Ectodermal cell (in vitro differentiated cells): ENCODE measurements at regions not wholly inside any gene's neighbourhood (a gene's known extent, or its start where the extent isn't known, plus 50 kb on each side); places are given as distances from the start of the nearest gene placed in this dataset.
"Not testable (repeated sequence)": the region's sequence is repeated elsewhere in the genome, so short reads cannot be mapped to it uniquely, and the experiment has no call there.

Experiments used
- H3K27ac ChIP-seq: 2 replicates; pipeline ENCODE4 v1.7.0; 2013; ENCODE audit warnings: mild to moderate bottlenecking, low read depth, low read length; ENCODE audit not compliant: insufficient read depth, poor library complexity, severe bottlenecking
- H3K27me3 ChIP-seq: 2 replicates; pipeline ENCODE4 v1.7.0; 2013; ENCODE audit warnings: mild to moderate bottlenecking, low read length; ENCODE audit not compliant: insufficient read depth, control insufficient read depth, poor library complexity, severe bottlenecking
- H3K36me3 ChIP-seq: one replicate; pipeline ENCODE4 v1.7.0; 2013; ENCODE audit warnings: low read length; ENCODE audit not compliant: control insufficient read depth, insufficient read depth
- H3K4me1 ChIP-seq: one replicate; pipeline ENCODE4 v1.7.0; 2013; ENCODE audit warnings: low read length; ENCODE audit not compliant: control insufficient read depth, insufficient read depth
- H3K4me3 ChIP-seq: 2 replicates; pipeline ENCODE4 v1.7.0; 2013; ENCODE audit warnings: low read depth, low read length, control low read depth; ENCODE audit not compliant: insufficient read depth
- H3K9me3 ChIP-seq: 2 replicates; pipeline ENCODE4 v1.7.0; 2013; ENCODE audit warnings: mild to moderate bottlenecking, low read length, moderate library complexity; ENCODE audit not compliant: control insufficient read depth
- WGBS, 2 experiments: methylation state at CpG; one replicate each; pipeline ENCODE4 v1.1.7; 2013; ENCODE audit warnings: missing lambda C conversion rate in 2 of 2; 5-methylcytosine and 5-hydroxymethylcytosine counted together

DNA sequence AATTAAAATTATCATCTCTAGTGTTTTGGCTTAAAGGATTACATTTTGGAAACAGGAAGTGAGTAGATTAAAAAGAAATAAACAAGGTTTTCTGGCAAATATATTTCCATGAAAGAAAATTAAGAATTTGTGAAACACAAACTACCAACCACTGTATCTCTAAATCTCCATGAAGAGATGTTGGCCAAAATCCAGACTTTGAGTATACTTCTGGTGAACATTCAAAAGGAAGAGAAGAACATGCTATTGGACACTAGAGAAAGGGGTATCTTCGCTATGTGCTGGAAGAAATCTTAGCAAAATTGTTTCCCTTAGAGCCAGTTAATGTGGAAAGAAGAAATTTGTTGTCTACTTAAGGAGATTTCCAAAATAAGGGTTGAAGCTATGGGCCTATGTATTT lies 710.4 kb upstream of the CTNND2 start:
- peaks cover 5% of the 10 kb centered on the region for H3K4me1 ChIP-seq
- no peak overlapping the region for H3K27ac ChIP-seq
- WGBS, 2 experiments: 90 to 93% methylated on average over 1 of the region's 1 CpG
- H3K27me3 ChIP-seq: no peaks in the 10 kb centered on the region
- H3K4me3 ChIP-seq: no peak overlapping the region
- H3K9me3 ChIP-seq: no peaks in the 10 kb centered on the region
- H3K36me3 ChIP-seq: no peaks in the 10 kb centered on the region

DNA sequence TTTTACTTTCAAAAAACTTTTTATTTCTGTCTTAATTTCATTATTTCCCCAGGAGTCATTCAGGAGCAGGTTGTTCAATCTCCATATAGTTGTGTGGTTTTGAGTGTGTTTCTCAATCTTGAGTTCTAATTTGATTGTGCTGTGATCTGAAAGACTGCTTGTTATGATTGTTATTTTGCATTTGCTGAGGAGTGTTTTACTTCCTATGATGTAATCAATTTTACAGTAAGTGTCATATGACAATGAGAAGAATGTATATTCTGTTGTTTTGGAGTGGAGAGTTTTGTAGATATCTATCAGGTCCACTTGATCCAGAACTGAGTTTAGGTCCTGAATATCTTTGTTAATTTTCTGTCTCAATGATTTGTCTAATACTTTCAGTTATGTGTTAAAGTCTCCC lies 706.9 kb upstream of the CTNND2 start:
- Histone ChIP-seq H3K36me3 (no peaks in the 10 kb centered on the region), H3K4me1 (peaks cover 5% of the 10 kb centered on the region), H3K4me3 (no peak overlapping the region), H3K9me3 (no peaks in the 10 kb centered on the region), H3K27ac (no peak overlapping the region), H3K27me3 (no peaks in the 10 kb centered on the region)

DNA sequence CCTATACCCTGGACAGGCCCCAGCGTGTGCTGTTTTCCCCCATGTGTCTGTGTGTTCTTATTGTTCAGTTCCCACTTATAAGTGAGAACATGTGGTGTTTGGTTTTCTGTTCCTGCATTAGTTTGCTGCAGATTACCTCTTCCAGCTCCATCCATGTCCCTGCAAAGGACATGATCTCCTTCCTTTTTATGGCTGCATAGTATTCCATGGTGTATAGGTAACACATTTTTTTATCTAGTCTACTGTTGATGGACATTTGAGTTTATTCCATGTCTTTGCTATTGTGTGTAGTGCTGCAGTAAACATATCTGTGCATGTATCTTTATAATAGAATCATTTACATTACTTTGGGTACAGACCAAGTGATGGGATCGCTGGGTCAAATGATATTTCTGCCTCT lies 703.6 kb upstream of the CTNND2 start:
- H3K4me3 ChIP-seq, H3K27me3 ChIP-seq, H3K27ac ChIP-seq, H3K9me3 ChIP-seq, H3K36me3 ChIP-seq, H3K4me1 ChIP-seq: not testable (repeated sequence)
- 43 to 45% methylated on average over 2 of the region's 2 CpGs for WGBS, 2 experiments

DNA sequence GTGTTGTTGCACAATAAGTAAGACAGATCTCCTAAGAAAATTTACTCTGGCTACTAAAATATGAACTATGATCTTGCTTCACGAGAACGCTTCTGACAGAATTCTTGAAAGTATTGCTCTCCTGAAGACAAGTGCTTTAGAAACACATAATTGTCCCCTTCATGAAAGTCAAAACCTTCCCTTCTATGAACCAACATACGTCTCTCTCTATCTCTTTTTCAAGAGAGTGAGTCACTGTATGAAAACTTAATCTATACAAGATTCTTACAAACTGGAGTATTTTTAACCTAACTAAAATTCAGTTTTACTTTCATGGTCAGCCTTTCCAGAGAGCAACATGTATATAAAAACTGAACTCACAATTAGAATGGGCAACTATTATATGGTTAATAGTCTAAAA lies 688.0 kb upstream of the CTNND2 start:
- WGBS, 2 experiments: 93 to 94% methylated on average over 3 of the region's 3 CpGs
- no peaks in the 10 kb centered on the region for H3K27me3 ChIP-seq
- H3K4me1 ChIP-seq: no peaks in the 10 kb centered on the region
- no peak overlapping the region for H3K4me3 ChIP-seq
- peak overlapping the region; percentile 19 for H3K27ac ChIP-seq
- H3K9me3 ChIP-seq: no peaks in the 10 kb centered on the region
- no peaks in the 10 kb centered on the region for H3K36me3 ChIP-seq

DNA sequence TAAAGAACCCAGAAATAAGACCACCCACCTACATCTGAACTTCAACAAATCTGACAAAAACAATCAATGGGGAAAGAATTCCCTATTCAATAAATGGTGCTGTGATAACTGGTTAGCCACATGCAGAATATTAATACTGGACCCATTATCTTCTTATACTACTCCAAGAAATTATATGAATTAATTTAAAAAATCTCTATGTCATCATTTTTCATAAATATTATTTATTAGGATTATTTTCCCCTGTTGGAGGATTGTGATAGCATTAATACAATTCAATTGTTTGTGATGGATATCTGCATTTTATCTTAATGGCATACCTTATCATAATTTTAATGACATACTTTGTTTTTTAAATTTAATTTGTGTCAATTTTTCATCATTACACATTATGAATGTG lies 682.2 kb upstream of the CTNND2 start:
- H3K9me3 ChIP-seq: no peaks in the 10 kb centered on the region
- no peaks in the 10 kb centered on the region for H3K36me3 ChIP-seq
- no peak overlapping the region for H3K4me3 ChIP-seq
- H3K27ac ChIP-seq: no peak overlapping the region
- no peaks in the 10 kb centered on the region for H3K27me3 ChIP-seq
- no peaks in the 10 kb centered on the region for H3K4me1 ChIP-seq

DNA sequence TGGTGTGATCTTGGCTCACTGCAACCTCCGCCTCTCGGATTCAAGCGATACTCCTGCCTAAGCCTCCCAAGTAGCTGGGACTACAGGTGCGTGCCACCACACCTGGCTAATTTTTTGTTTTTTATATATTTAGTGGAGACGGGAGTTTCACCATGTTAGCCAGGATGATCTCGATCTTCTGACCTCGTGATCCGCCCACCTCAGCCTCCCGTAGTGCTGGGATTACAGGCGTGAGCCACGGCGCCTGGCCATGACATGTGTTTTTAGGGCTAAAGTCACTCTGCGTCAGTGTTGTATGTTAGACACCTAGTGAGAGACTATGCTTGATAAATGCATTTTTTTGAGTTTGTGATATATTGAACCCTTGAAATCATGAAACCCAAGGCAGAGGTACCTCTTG lies 674.6 kb upstream of the CTNND2 start:
- not testable (repeated sequence) for H3K9me3 ChIP-seq, H3K4me3 ChIP-seq, H3K4me1 ChIP-seq, H3K27ac ChIP-seq, H3K27me3 ChIP-seq, H3K36me3 ChIP-seq
- 90 to 92% methylated on average over 13 of the region's 13 CpGs for WGBS, 2 experiments

DNA sequence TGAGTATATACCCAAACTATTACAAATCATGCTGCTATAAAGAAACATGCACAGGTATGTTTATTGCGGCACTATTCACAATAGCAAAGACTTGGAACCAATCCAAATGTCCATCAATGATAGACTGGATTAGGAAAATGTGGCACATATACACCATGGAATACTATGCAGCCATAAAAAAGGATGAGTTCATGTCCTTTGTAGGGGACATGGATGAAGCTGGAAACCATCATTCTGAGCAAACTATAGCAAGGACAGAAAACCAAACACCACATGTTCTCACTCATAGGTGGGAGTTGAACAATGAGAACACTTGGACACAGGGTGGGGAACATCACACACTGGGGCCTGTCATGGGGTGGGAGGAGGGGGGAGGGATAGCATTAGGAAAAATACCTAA lies 672.7 kb upstream of the CTNND2 start:
- 89% methylated on average over 1 of the region's 1 CpG; no CpG with 5 or more reads in 1 of the 2 experiments for WGBS, 2 experiments
- H3K4me1 ChIP-seq, H3K27me3 ChIP-seq, H3K9me3 ChIP-seq, H3K36me3 ChIP-seq, H3K27ac ChIP-seq, H3K4me3 ChIP-seq: not testable (repeated sequence)

DNA sequence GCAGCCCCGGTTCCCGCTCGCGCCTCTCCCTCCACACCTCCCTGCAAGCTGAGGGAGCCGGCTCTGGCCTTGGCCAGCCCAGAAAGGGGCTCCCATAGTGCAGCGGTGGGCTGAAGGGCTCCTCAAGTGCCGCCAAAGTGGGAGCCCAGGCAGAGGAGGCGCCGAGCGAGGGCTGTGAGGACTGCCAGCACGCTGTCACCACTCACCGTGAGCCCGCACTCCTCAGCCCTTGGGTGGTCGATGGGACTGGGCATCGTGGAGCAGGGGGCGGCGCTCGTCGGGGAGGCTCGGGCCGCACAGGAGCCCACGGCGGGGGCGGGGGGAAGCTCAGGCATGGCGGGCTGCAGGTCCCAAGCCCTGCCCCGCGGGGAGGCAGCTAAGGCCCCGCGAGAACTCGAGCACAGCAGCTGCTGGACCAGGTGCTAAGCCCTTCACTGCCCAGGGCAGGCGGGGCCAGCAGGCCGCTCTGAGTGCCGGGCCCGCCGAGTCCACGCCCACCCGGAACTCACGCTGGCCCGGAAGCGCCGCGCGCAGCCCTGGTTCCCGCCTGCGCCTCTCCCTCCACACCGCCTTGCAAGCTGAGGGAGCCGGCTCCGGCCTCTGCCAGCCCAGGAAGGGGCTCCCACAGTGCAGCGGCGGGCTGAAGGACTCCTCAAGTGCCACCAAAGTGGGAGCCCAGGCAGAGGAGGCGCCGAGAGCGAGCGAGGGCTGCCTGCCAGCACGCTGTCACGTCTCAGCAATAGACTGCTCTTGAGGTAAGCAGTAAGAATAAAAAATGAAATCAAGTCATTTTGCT lies 670.2 kb upstream of the CTNND2 start:
- not testable (repeated sequence) for H3K4me3 ChIP-seq, H3K9me3 ChIP-seq, H3K36me3 ChIP-seq, H3K4me1 ChIP-seq, H3K27me3 ChIP-seq, H3K27ac ChIP-seq
- WGBS, 2 experiments: 94 to 97% methylated on average over 52 of the region's 56 CpGs

DNA sequence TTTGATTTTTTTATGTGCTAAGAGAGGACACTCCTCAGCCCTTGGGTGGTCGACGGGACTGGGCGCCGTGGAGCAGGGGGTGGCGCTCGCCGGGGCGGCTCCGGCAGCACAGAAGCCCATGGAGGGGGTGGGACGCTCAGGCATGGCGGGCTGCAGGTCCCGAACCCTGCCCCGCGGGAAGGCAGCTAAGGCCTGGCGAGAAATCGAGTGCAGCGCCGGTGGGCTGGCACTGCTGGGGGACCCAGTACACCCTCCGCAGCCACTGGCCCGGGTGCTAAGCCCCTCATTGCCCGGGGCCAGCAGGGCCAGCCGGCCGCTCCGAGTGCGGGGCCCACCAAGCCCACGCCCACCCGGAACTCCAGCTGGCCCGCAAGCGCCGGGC lies 669.7 kb upstream of the CTNND2 start:
- not testable (repeated sequence) for H3K4me1 ChIP-seq, H3K27me3 ChIP-seq, H3K27ac ChIP-seq, H3K36me3 ChIP-seq, H3K4me3 ChIP-seq, H3K9me3 ChIP-seq
- WGBS, 2 experiments: 97 to 98% methylated on average over 23 to 26 of the region's 30 CpGs

DNA sequence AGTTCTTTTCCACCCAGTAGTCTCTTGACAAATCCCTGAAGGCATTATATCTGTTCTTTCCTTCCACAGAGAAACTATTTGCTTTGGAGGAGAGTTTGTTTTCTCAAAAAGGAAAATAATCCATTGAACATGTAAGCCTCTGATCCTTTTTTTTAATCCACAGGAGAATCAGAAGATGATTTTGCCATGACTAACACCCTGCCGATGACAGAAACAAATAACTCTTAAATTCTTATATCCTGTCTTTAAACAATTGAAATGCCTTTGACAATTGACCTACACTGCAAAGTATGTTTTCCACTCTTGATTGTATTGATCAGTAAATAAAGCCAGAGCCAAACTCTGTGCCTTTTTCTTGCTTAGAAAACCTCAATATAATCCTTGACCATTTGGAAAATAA lies 666.4 kb upstream of the CTNND2 start:
- no peaks in the 10 kb centered on the region for H3K27me3 ChIP-seq
- H3K36me3 ChIP-seq: no peaks in the 10 kb centered on the region
- WGBS, 2 experiments: 91 to 100% methylated on average over 1 of the region's 1 CpG
- H3K4me3 ChIP-seq: no peak overlapping the region
- H3K27ac ChIP-seq: no peak overlapping the region
- H3K9me3 ChIP-seq: no peaks in the 10 kb centered on the region
- no peaks in the 10 kb centered on the region for H3K4me1 ChIP-seq

DNA sequence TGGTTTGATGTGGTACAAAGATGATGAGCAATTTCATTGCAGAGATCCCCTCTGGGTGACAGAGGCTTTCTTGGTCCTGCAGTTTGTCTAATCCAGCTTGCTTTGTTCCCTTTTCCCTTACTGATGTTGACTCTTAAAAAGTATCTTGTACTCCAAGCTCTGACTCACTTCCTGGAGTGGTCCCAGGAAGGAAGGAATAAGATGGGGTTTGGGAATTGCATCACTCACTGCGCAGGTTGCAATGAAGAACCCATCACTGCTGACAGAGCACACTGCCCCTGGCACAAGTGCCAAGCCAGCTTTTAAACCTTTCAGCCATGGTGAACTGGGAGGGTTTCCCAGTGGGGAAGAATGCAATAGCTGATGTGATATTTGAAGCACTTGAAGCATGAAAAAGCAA lies 662.2 kb upstream of the CTNND2 start:
- Histone ChIP-seq H3K27ac (no peak overlapping the region), H3K36me3 (no peaks in the 10 kb centered on the region), H3K27me3 (no peaks in the 10 kb centered on the region), H3K4me1 (no peaks in the 10 kb centered on the region), H3K4me3 (no peak overlapping the region), H3K9me3 (no peaks in the 10 kb centered on the region)
- 92 to 100% methylated on average over 1 of the region's 1 CpG for WGBS, 2 experiments
